ENCODE measurements at regions not wholly inside any gene's neighbourhood (a gene's known extent, or its start where the extent isn't known, plus 50 kb on each side); places are given as distances from the start of the nearest gene placed in this dataset.

- TF ChIP-seq CTCF (IDR thresholded peaks at IDR 0.05) (no peak), POLR2A (IDR thresholded peaks at IDR 0.05) (no peak)
These were observed 52.3 kb upstream of the ARMC3 start for GRCh38 chr10:22875581-22875980.
